ENCODE measurements at regions not wholly inside any gene's neighbourhood (a gene's known extent, or its start where the extent isn't known, plus 50 kb on each side); places are given as distances from the start of the nearest gene placed in this dataset.

GRCh38 chr13:64293923-64294322, 2878.3 kb upstream of the PCDH20 start:
- Histone ChIP-seq H3K9me2 (replicated peaks; ENCODE audit: control insufficient read depth, low read length) (no peaks in the 10 kb centered on the region), H3K4me2 (ENCODE audit: low read length) (no peak overlapping the region), H3K4me3 (ENCODE audit: low read length) (no peak overlapping the region), H3K79me2 (ENCODE audit: control insufficient read depth, low read length) (no peaks in the 10 kb centered on the region), H4K20me1 (ENCODE audit: control insufficient read depth, insufficient read depth, low read depth, low read length) (no peaks in the 10 kb centered on the region), H3K27ac (ENCODE audit: low read depth, low read length) (no peak overlapping the region), H3K4me1 (ENCODE audit: control insufficient read depth, low read length) (no peaks in the 10 kb centered on the region), H3K27me3 (ENCODE audit: control insufficient read depth, low read length) (no peaks in the 10 kb centered on the region), H3K9me3 (ENCODE audit: control insufficient read depth, insufficient read depth, low read length) (no peaks in the 10 kb centered on the region), H3K36me3 (ENCODE audit: control insufficient read depth, low read length) (no peaks in the 10 kb centered on the region), H3F3A (ENCODE audit: control insufficient read depth, insufficient read depth) (no peaks in the 10 kb centered on the region)
- TF ChIP-seq CTCF (IDR thresholded peaks at IDR 0.05; ENCODE audit: low read depth, low read length, poor library complexity, severe bottlenecking) = no peak
- TF ChIP-seq EZH2phosphoT487 (IDR thresholded peaks at IDR 0.05; ENCODE audit: borderline replicate concordance, low read length) = no peak

GRCh38 chr13:64289702-64290101, 2874.1 kb upstream of the PCDH20 start:
- Histone ChIP-seq H3K9me3 (ENCODE audit: control insufficient read depth, insufficient read depth, low read length) (no peaks in the 10 kb centered on the region), H4K20me1 (ENCODE audit: control insufficient read depth, insufficient read depth, low read depth, low read length) (no peaks in the 10 kb centered on the region), H3K79me2 (ENCODE audit: control insufficient read depth, low read length) (no peaks in the 10 kb centered on the region), H3K4me2 (ENCODE audit: low read length) (no peak overlapping the region), H3K4me3 (ENCODE audit: low read length) (no peak overlapping the region), H3K9me2 (replicated peaks; ENCODE audit: control insufficient read depth, low read length) (no peaks in the 10 kb centered on the region; the same call in 1 of the 2 replicates), H3K4me1 (ENCODE audit: control insufficient read depth, low read length) (no peaks in the 10 kb centered on the region), H3K36me3 (ENCODE audit: control insufficient read depth, low read length) (no peaks in the 10 kb centered on the region), H3F3A (ENCODE audit: control insufficient read depth, insufficient read depth) (no peaks in the 10 kb centered on the region), H3K27me3 (ENCODE audit: control insufficient read depth, low read length) (no peaks in the 10 kb centered on the region), H3K27ac (ENCODE audit: low read depth, low read length) (no peak overlapping the region)
- TF ChIP-seq CTCF (IDR thresholded peaks at IDR 0.05; ENCODE audit: low read depth, low read length, poor library complexity, severe bottlenecking) = no peak
- no peak for TF ChIP-seq EZH2phosphoT487 (IDR thresholded peaks at IDR 0.05; ENCODE audit: borderline replicate concordance, low read length)

- Histone ChIP-seq H3K27ac (ENCODE audit: low read depth, low read length) (no peak overlapping the region), H3K4me2 (ENCODE audit: low read length) (no peak overlapping the region), H3K27me3 (ENCODE audit: control insufficient read depth, low read length) (no peaks in the 10 kb centered on the region), H3K36me3 (ENCODE audit: control insufficient read depth, low read length) (no peaks in the 10 kb centered on the region), H4K20me1 (ENCODE audit: control insufficient read depth, insufficient read depth, low read depth, low read length) (no peaks in the 10 kb centered on the region), H3K9me2 (replicated peaks; ENCODE audit: control insufficient read depth, low read length) (no peaks in the 10 kb centered on the region; the same call in 1 of the 2 replicates), H3F3A (ENCODE audit: control insufficient read depth, insufficient read depth) (no peaks in the 10 kb centered on the region), H3K79me2 (ENCODE audit: control insufficient read depth, low read length) (no peaks in the 10 kb centered on the region), H3K9me3 (ENCODE audit: control insufficient read depth, insufficient read depth, low read length) (no peaks in the 10 kb centered on the region), H3K4me3 (ENCODE audit: low read length) (no peak overlapping the region), H3K4me1 (ENCODE audit: control insufficient read depth, low read length) (no peaks in the 10 kb centered on the region)
- TF ChIP-seq EZH2phosphoT487 (IDR thresholded peaks at IDR 0.05; ENCODE audit: borderline replicate concordance, low read length) (no peak), CTCF (IDR thresholded peaks at IDR 0.05; ENCODE audit: low read depth, low read length, poor library complexity, severe bottlenecking) (no peak)
Observed at GRCh38 chr13:64283926-64284325, 2868.3 kb upstream of the PCDH20 start.

- TF ChIP-seq EZH2phosphoT487 (IDR thresholded peaks at IDR 0.05; ENCODE audit: borderline replicate concordance, low read length) (no peak), CTCF (IDR thresholded peaks at IDR 0.05; ENCODE audit: low read depth, low read length, poor library complexity, severe bottlenecking) (no peak)
- Histone ChIP-seq H3K27ac (ENCODE audit: low read depth, low read length) (no peak overlapping the region), H3K79me2 (ENCODE audit: control insufficient read depth, low read length) (no peaks in the 10 kb centered on the region), H3K36me3 (ENCODE audit: control insufficient read depth, low read length) (no peaks in the 10 kb centered on the region), H3F3A (ENCODE audit: control insufficient read depth, insufficient read depth) (no peaks in the 10 kb centered on the region), H3K4me1 (ENCODE audit: control insufficient read depth, low read length) (no peaks in the 10 kb centered on the region), H3K4me3 (ENCODE audit: low read length) (no peak overlapping the region), H3K9me2 (replicated peaks; ENCODE audit: control insufficient read depth, low read length) (no peaks in the 10 kb centered on the region), H4K20me1 (ENCODE audit: control insufficient read depth, insufficient read depth, low read depth, low read length) (no peaks in the 10 kb centered on the region), H3K27me3 (ENCODE audit: control insufficient read depth, low read length) (no peaks in the 10 kb centered on the region), H3K9me3 (ENCODE audit: control insufficient read depth, insufficient read depth, low read length) (no peaks in the 10 kb centered on the region), H3K4me2 (ENCODE audit: low read length) (no peak overlapping the region)
Observed at GRCh38 chr13:64278493-64278892, 2862.8 kb upstream of the PCDH20 start.
